HEK293 (cell line): ENCODE measurements at regions not wholly inside any gene's neighbourhood (a gene's known extent, or its start where the extent isn't known, plus 50 kb on each side); places are given as distances from the start of the nearest gene placed in this dataset.

ENCODE experiments used
- PRDM1 ChIP-seq: fragments of 450-650 bp; formaldehyde crosslinking; IDR thresholded peaks from 2 replicates; pipeline ENCODE4; 2016; ENCODE audit warnings: missing biosample characterization, missing genetic modification characterization
- TRIM28 ChIP-seq: IDR thresholded peaks from 2 replicates; pipeline ENCODE4 v1.6.1; 2011; ENCODE audit warnings: low read length, control low read depth, borderline replicate concordance
- ZNF423 ChIP-seq: fragments of 450-650 bp; formaldehyde crosslinking; IDR thresholded peaks from 2 replicates; pipeline ENCODE4 v1.5.1; 2016; ENCODE audit warnings: missing biosample characterization, missing genetic modification characterization
- TF ChIP-seq, protein P1 (sequence below): fragments of 450-650 bp; formaldehyde crosslinking; IDR thresholded peaks from 2 replicates; pipeline ENCODE4 v1.5.1; 2016; ENCODE audit warnings: missing biosample characterization, missing genetic modification characterization

DNA sequence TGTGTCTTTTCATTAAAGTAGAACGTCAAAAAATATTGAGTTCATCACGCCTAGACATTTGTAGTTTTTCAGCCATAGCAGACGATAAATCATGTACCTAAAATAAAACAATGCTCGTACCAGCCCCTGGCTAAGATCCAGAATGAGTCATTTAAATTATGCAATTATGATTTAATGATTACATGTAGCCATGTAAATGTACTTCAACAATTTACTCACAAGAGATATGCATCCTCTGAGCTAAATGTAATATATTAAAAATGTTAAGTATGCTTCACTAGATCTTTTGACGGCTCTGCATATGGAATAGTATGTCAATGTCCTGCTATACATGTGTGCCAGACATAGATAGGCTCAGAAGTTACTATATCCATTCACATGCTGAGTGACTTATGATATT, 1077.8 kb downstream of the ARAP2 start:
- TF ChIP-seq PRDM1 = no peak
- no peak for TF ChIP-seq TRIM28
- TF ChIP-seq ZNF423 (tag by site-specific recombination) = no peak
- TF ChIP-seq, protein P1, sequence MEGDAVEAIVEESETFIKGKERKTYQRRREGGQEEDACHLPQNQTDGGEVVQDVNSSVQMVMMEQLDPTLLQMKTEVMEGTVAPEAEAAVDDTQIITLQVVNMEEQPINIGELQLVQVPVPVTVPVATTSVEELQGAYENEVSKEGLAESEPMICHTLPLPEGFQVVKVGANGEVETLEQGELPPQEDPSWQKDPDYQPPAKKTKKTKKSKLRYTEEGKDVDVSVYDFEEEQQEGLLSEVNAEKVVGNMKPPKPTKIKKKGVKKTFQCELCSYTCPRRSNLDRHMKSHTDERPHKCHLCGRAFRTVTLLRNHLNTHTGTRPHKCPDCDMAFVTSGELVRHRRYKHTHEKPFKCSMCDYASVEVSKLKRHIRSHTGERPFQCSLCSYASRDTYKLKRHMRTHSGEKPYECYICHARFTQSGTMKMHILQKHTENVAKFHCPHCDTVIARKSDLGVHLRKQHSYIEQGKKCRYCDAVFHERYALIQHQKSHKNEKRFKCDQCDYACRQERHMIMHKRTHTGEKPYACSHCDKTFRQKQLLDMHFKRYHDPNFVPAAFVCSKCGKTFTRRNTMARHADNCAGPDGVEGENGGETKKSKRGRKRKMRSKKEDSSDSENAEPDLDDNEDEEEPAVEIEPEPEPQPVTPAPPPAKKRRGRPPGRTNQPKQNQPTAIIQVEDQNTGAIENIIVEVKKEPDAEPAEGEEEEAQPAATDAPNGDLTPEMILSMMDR (tag by site-specific recombination) = no peak
